Epithelial cell of esophagus (primary cell): ENCODE measurements at regions not wholly inside any gene's neighbourhood (a gene's known extent, or its start where the extent isn't known, plus 50 kb on each side); places are given as distances from the start of the nearest gene placed in this dataset.

ENCODE experiments used
- DNase-seq: peaks from one replicate; pipeline ENCODE4 v3.0.0; 2010; ENCODE audit warnings: low read depth
- H3K4me3 ChIP-seq: 2 replicates; pipeline ENCODE4 v1.5.1; 2011; ENCODE audit warnings: mild to moderate bottlenecking, low read length, control low read depth
- TF ChIP-seq, protein P1 (sequence below): IDR thresholded peaks from 2 replicates; pipeline ENCODE4 v1.5.1; 2011; ENCODE audit warnings: low read depth, mild to moderate bottlenecking, low read length, control low read depth, inconsistent platforms; ENCODE audit not compliant: insufficient read depth; ENCODE audit errors: missing control alignments

DNA sequence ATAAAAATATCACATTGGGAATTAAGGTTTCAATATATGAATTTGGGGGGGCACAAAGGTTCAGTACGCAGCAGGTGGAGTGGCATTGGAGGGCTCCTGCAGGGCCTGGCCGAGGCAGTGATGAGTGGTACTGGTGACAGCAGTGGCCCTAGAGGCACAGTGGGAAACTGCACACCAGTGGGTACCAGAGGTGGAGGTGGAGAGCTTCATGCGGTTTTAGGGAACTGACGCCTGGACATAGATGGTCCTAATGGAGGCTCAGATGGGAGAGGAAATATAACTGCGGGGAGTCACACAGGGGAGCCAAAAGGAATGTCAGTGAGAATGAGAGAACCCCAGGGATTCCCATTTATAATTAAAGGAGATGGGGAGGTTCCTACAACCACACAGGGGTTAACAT, 156.2 kb downstream of the COG6 start:
- no peak overlapping the region for H3K4me3 ChIP-seq
- TF ChIP-seq, protein P1, sequence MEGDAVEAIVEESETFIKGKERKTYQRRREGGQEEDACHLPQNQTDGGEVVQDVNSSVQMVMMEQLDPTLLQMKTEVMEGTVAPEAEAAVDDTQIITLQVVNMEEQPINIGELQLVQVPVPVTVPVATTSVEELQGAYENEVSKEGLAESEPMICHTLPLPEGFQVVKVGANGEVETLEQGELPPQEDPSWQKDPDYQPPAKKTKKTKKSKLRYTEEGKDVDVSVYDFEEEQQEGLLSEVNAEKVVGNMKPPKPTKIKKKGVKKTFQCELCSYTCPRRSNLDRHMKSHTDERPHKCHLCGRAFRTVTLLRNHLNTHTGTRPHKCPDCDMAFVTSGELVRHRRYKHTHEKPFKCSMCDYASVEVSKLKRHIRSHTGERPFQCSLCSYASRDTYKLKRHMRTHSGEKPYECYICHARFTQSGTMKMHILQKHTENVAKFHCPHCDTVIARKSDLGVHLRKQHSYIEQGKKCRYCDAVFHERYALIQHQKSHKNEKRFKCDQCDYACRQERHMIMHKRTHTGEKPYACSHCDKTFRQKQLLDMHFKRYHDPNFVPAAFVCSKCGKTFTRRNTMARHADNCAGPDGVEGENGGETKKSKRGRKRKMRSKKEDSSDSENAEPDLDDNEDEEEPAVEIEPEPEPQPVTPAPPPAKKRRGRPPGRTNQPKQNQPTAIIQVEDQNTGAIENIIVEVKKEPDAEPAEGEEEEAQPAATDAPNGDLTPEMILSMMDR = no peak
- DNase-seq = no peak

- peak; percentile 7 for DNase-seq
- no peak overlapping the region for H3K4me3 ChIP-seq
- TF ChIP-seq, protein P1 = no peak
These were observed 160.1 kb downstream of the COG6 start for GRCh38 chr13:39815345-39816111.

DNA sequence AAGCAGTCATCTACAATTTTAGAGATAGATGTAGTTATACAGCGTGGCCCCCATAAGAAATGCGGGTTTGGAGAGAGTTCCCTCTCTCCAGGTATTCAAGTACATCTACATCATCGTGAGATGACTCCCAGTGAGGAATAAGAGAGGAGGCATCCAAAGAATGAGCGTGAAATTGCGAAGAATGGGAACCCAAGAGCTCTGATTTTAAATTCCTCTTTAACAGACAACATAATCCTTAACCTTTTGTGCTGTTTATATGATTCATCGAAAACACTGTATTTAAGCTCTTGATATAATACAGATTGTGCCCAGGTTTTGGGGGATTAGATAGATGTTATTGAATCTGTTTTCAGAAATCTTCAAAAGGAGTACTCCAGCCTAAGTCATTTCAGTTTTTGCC, 161.5 kb downstream of the COG6 start:
- TF ChIP-seq, protein P1 = no peak
- H3K4me3 ChIP-seq = no peak overlapping the region
- DNase-seq = no peak

DNA sequence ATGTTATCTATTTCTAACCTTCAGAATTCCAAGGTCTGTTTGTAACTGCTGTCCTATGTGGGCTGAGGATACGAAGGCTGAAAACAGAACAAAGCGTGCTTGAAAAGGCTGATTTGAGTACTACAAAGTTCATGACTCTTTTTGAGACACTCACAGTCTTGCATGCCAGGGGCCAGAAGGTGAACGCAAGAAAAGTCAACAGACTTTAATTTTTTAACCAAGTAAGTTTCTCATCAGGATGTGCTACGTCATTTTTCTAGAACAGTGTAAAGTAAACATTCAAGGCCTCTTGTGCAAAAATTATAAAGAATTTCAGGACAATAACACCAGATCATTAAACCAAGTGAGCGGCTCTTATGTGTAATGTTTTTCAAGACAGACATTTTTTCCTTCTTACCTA, 163.5 kb downstream of the COG6 start:
- H3K4me3 ChIP-seq = no peak overlapping the region
- no peak for DNase-seq
- TF ChIP-seq, protein P1 = no peak

DNA sequence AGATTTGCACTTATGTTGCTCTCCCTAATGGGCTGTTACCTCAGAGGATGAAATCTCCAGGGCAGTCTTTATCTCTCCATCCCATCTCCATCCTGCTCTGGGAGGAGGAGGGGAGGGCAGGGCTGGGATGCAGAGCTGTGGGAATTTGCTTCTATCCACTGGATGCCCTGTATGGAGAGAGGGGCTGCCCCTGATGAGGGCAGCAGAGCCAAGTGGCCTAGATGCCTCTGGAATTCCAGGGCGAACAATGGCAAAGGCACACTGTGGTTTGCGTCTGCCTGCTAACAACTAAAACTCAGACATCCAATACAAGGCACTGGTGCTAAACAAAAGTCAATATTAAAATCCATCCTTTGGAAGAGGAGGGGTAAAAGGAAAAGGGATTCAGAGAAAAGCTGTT, 165.1 kb downstream of the COG6 start:
- TF ChIP-seq, protein P1 = no peak
- DNase-seq = no peak
- no peak overlapping the region for H3K4me3 ChIP-seq

GRCh38 chr13:39821977-39822376, 166.5 kb downstream of the COG6 start:
- H3K4me3 ChIP-seq = no peak overlapping the region
- TF ChIP-seq, protein P1 = no peak
- no peak for DNase-seq

DNA sequence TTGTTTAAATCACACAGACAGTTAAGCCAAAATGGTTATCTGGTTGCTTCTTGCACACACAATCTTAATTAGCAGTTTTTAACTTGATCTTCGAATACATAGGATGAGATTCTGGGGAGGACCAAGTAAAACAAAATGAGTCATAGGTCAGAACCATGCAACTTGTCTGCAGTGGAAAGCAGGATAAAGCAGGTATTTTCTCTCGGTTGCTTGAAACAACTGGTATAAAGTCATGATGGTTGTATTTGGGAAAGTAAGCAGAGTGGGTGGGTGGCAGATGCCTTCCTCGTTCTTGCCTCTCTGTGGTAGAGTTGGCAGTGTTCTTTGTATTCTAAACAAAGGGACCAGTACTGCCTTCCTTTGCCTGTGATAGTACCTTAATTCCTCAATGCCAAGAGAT, 167.0 kb downstream of the COG6 start:
- TF ChIP-seq, protein P1 = no peak
- DNase-seq = peak; percentile 6
- H3K4me3 ChIP-seq = no peak overlapping the region
